Hepatocyte (in vitro differentiated cells): ENCODE measurements at regions not wholly inside any gene's neighbourhood (a gene's known extent, or its start where the extent isn't known, plus 50 kb on each side); places are given as distances from the start of the nearest gene placed in this dataset.

Experiments
- CTCF ChIP-seq: fragments of 200-600 bp; sonication (generic); IDR thresholded peaks from 2 replicates; pipeline ENCODE4 v1.5.1; 2016; ENCODE audit warnings: antibody characterized with exemption, mild to moderate bottlenecking; ENCODE audit not compliant: poor library complexity
- EZH2phosphoT487 ChIP-seq: fragments of 200-600 bp; sonication (generic); IDR thresholded peaks from one replicate; pipeline ENCODE4 v1.6.1; 2018; ENCODE audit warnings: antibody characterized with exemption, mild to moderate bottlenecking, low read depth, moderate library complexity; ENCODE audit not compliant: unreplicated experiment, severe bottlenecking

GRCh38 chr20:4602297-4602631 is 84.0 kb upstream of the PRNP start:
- TF ChIP-seq EZH2phosphoT487 (no peak), CTCF (no peak)
